Fibroblast of lung (primary cell): ENCODE measurements at regions not wholly inside any gene's neighbourhood (a gene's known extent, or its start where the extent isn't known, plus 50 kb on each side); places are given as distances from the start of the nearest gene placed in this dataset.

Source experiments
- DNase-seq, 2 donors: peaks; one replicate each; pipeline versions ENCODE4 v3.0.0 to v3.0.0-alpha.2; 2010; ENCODE audit warnings: low read depth in 2 of 2
- H2AFZ ChIP-seq: 2 replicates; pipeline ENCODE4 v1.5.1; 2012; ENCODE audit warnings: low read length, control low read depth, inconsistent platforms
- H3K27ac ChIP-seq: 2 replicates; pipeline ENCODE4 v1.5.1; 2011; ENCODE audit warnings: low read length, control low read depth; ENCODE audit not compliant: insufficient read depth
- H3K27me3 ChIP-seq: 2 replicates; pipeline ENCODE4 v1.5.1; 2011; ENCODE audit warnings: mild to moderate bottlenecking, low read length; ENCODE audit not compliant: control insufficient read depth, insufficient read depth
- H3K36me3 ChIP-seq: 2 replicates; pipeline ENCODE4 v1.5.1; 2011; ENCODE audit warnings: low read length; ENCODE audit not compliant: control insufficient read depth, insufficient read depth
- H3K4me1 ChIP-seq: 2 replicates; pipeline ENCODE4 v1.5.1; 2011; ENCODE audit warnings: low read length; ENCODE audit not compliant: control insufficient read depth, insufficient read depth; ENCODE audit errors: extremely low read depth
- H3K4me2 ChIP-seq: 2 replicates; pipeline ENCODE4 v1.5.1; 2011; ENCODE audit warnings: low read length, control low read depth; ENCODE audit not compliant: insufficient read depth; ENCODE audit errors: extremely low read depth
- H3K4me3 ChIP-seq, 4 experiments: fragments of 200-600 bp in 1 of 4; sonication (generic) in 1 of 4; replicated peaks in 1 of 4; 2 replicates each; pipeline ENCODE4 v1.5.1; 2011 to 2016; ENCODE audit warnings: low read length in 4 of 4, low read depth in 3 of 4, mild to moderate bottlenecking in 3 of 4, control low read depth in 2 of 4, inconsistent platforms in 1 of 4, mixed read lengths in 1 of 4; ENCODE audit not compliant: insufficient read depth in 1 of 4; ENCODE audit errors: control extremely low read depth in 1 of 4
- H3K79me2 ChIP-seq: 2 replicates; pipeline ENCODE4 v1.5.1; 2012; ENCODE audit warnings: mild to moderate bottlenecking, low read length, inconsistent platforms; ENCODE audit not compliant: control insufficient read depth, insufficient read depth
- H3K9ac ChIP-seq: 2 replicates; pipeline ENCODE4 v1.5.1; 2011; ENCODE audit warnings: mild to moderate bottlenecking, low read length, control low read depth; ENCODE audit not compliant: insufficient read depth
- H3K9me3 ChIP-seq: 2 replicates; pipeline ENCODE4 v1.5.1; 2012; ENCODE audit warnings: low read depth, low read length; ENCODE audit not compliant: control insufficient read depth, insufficient read depth
- H4K20me1 ChIP-seq: 2 replicates; pipeline ENCODE4 v1.5.1; 2011; ENCODE audit warnings: low read length; ENCODE audit not compliant: control insufficient read depth, insufficient read depth; ENCODE audit errors: extremely low read depth
- EZH2 ChIP-seq: IDR thresholded peaks from 2 replicates; pipeline ENCODE4 v1.5.1; 2012; ENCODE audit warnings: low read length, control low read depth, mild to moderate bottlenecking; ENCODE audit errors: missing control alignments
- TF ChIP-seq, protein P1 (sequence below), 2 donors: IDR thresholded peaks in 1 of 2; conservative IDR thresholded peaks in 1 of 2; 1 replicate in 1 of 2; 2 replicates in 1 of 2; pipeline ENCODE4 v1.5.1; 2011 to 2012; ENCODE audit warnings: low read length in 2 of 2, control low read depth in 1 of 2, inconsistent platforms in 1 of 2, low read depth in 1 of 2, mild to moderate bottlenecking in 1 of 2

DNA sequence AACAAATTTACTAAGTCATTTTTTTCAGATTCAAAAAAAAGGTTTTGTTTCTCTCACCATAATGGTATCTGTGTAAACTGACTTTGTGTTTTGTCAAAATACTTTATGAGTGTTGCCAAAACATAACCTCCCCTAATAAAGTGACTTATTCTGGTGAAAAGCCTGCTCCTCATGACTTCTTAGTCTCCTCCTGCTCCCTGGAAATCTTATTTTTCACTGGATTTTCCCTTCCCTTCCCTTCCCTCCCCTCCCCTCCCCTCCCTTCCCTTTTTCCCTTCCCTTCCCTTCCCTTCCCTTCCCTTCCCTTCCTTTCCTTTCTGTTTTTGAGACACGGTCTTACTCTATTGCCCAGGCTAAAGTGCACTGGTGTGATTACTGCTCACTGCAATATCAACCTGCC is 650.1 kb upstream of the GHITM start:
- Histone ChIP-seq H2AFZ (no peak overlapping the region), H3K4me3 (no peak overlapping the region), H3K9ac (no peak overlapping the region), H3K27me3 (no peaks in the 10 kb centered on the region), H3K9me3 (no peaks in the 10 kb centered on the region), H4K20me1 (no peaks in the 10 kb centered on the region), H3K79me2 (no peaks in the 10 kb centered on the region), H3K4me1 (no peaks in the 10 kb centered on the region), H3K36me3 (no peaks in the 10 kb centered on the region), H3K4me2 (no peak overlapping the region), H3K27ac (no peak overlapping the region)
- DNase-seq = no peak
- no peak for TF ChIP-seq EZH2
- TF ChIP-seq, protein P1, sequence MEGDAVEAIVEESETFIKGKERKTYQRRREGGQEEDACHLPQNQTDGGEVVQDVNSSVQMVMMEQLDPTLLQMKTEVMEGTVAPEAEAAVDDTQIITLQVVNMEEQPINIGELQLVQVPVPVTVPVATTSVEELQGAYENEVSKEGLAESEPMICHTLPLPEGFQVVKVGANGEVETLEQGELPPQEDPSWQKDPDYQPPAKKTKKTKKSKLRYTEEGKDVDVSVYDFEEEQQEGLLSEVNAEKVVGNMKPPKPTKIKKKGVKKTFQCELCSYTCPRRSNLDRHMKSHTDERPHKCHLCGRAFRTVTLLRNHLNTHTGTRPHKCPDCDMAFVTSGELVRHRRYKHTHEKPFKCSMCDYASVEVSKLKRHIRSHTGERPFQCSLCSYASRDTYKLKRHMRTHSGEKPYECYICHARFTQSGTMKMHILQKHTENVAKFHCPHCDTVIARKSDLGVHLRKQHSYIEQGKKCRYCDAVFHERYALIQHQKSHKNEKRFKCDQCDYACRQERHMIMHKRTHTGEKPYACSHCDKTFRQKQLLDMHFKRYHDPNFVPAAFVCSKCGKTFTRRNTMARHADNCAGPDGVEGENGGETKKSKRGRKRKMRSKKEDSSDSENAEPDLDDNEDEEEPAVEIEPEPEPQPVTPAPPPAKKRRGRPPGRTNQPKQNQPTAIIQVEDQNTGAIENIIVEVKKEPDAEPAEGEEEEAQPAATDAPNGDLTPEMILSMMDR (conservative IDR thresholded peaks at IDR 0.05 in 1 of 2, IDR thresholded peaks at IDR 0.05 in 1 of 2; ENCODE audit: low read depth in 1 of 2, low read length in 2 of 2) = no peak

DNA sequence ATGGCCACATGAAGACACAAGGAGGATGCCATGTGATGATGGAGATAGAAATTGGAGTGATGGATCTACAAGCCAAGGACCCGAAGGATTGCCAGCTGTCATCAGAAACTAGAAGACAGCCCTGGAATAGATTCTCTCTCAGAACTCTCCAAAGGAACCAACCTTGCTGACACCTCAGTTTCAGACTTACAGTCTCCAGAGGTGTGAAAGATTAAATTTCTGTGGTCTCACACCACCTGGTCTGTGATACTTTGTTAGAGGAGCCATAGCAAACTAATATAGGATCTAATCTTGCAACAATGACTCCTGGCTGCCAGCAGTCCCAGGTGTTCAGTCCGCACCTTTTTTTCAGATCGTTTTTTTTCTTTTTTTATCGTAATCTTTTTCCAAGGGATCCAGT is 647.3 kb upstream of the GHITM start:
- Histone ChIP-seq H3K79me2 (no peaks in the 10 kb centered on the region), H3K9ac (no peak overlapping the region), H3K27me3 (no peaks in the 10 kb centered on the region), H3K4me2 (no peak overlapping the region), H3K27ac (no peak overlapping the region), H3K9me3 (no peaks in the 10 kb centered on the region), H4K20me1 (no peaks in the 10 kb centered on the region), H3K36me3 (no peaks in the 10 kb centered on the region), H3K4me1 (no peaks in the 10 kb centered on the region), H3K4me3 (no peak overlapping the region), H2AFZ (no peak overlapping the region)
- DNase-seq = no peak
- TF ChIP-seq, protein P1 (conservative IDR thresholded peaks at IDR 0.05 in 1 of 2, IDR thresholded peaks at IDR 0.05 in 1 of 2; ENCODE audit: low read depth in 1 of 2, low read length in 2 of 2) = no peak
- TF ChIP-seq EZH2 = no peak

DNA sequence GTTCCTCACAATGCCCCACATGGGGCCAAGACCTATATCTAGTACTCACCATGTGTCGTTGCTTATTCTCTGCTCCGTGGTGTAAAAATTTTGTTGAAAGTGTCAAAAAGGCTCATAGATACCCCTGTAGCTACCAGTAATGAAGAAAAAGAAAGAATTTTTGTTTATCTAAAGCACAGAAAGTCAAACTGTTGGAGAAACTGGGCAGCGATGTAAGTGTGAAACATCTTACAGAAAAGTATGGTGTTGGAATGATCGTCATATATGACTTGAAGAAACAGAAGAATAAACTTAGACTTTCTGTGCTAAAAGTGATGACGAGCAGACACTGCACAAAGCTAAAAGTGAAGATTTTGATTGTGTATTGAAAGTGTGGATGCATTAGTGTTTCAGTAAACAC is 626.6 kb upstream of the GHITM start:
- Histone ChIP-seq H3K4me2 (no peak overlapping the region), H3K4me3 (no peak overlapping the region), H3K27ac (no peak overlapping the region), H3K36me3 (no peaks in the 10 kb centered on the region), H3K27me3 (no peaks in the 10 kb centered on the region), H3K4me1 (no peaks in the 10 kb centered on the region), H3K9ac (no peak overlapping the region), H4K20me1 (no peaks in the 10 kb centered on the region), H3K9me3 (no peaks in the 10 kb centered on the region), H3K79me2 (no peaks in the 10 kb centered on the region), H2AFZ (no peak overlapping the region)
- TF ChIP-seq, protein P1 (conservative IDR thresholded peaks at IDR 0.05 in 1 of 2, IDR thresholded peaks at IDR 0.05 in 1 of 2; ENCODE audit: low read depth in 1 of 2, low read length in 2 of 2) = no peak
- no peak for DNase-seq
